Brain microvascular endothelial cell (primary cell): ENCODE measurements at regions not wholly inside any gene's neighbourhood (a gene's known extent, or its start where the extent isn't known, plus 50 kb on each side); places are given as distances from the start of the nearest gene placed in this dataset.

Source experiments
- DNase-seq: peaks from one replicate; pipeline ENCODE4 v3.0.0-alpha.2; 2020
- H3K27ac ChIP-seq: fragments of 250-450 bp; sonication (Bioruptor Pico); 2 replicates; pipeline ENCODE4 v1.5.1; 2020; ENCODE audit warnings: mild to moderate bottlenecking, moderate library complexity
- H3K27me3 ChIP-seq: fragments of 250-450 bp; sonication (Bioruptor Pico); replicated peaks from 2 replicates; pipeline ENCODE4 v1.5.1; 2020; ENCODE audit warnings: mild to moderate bottlenecking
- H3K36me3 ChIP-seq: fragments of 250-450 bp; sonication (Bioruptor Pico); replicated peaks from 2 replicates; pipeline ENCODE4 v1.5.1; 2020; ENCODE audit warnings: mild to moderate bottlenecking
- H3K4me3 ChIP-seq: 2 replicates; pipeline ENCODE4 v1.5.1; 2011; ENCODE audit warnings: low read depth, mild to moderate bottlenecking, control low read depth, low read length, moderate library complexity
- CTCF ChIP-seq: IDR thresholded peaks from 2 replicates; pipeline ENCODE4 v1.5.1; 2011; ENCODE audit warnings: low read depth, mild to moderate bottlenecking, moderate library complexity, low read length, control low read depth, inconsistent platforms; ENCODE audit errors: missing control alignments
- in situ Hi-C: cut with HindIII; loops from 2 replicates; pipeline ENCODE4 v1.10.0; 2017; ENCODE audit warnings: low sequenced_read_pairs, low pct_ligation_motif_present

GRCh38 chr6:77072694-77073409, 390.4 kb downstream of the HTR1B start:
- in situ Hi-C loops = no loop called here
- no peaks in the 10 kb centered on the region for H3K27me3 ChIP-seq
- H3K27ac ChIP-seq = no peak overlapping the region
- H3K4me3 ChIP-seq = no peak overlapping the region
- H3K36me3 ChIP-seq = no peaks in the 10 kb centered on the region
- no peak for TF ChIP-seq CTCF
- no peak for DNase-seq

- in situ Hi-C loops = no loop called here
- no peak overlapping the region for H3K4me3 ChIP-seq
- H3K27me3 ChIP-seq = no peaks in the 10 kb centered on the region
- no peak for TF ChIP-seq CTCF
- DNase-seq = no peak
- H3K27ac ChIP-seq = no peak overlapping the region
- H3K36me3 ChIP-seq = no peaks in the 10 kb centered on the region
Observed at GRCh38 chr6:77063494-77063893, 399.8 kb downstream of the HTR1B start.

- no peaks in the 10 kb centered on the region for H3K36me3 ChIP-seq
- H3K4me3 ChIP-seq = no peak overlapping the region
- H3K27ac ChIP-seq = no peak overlapping the region
- TF ChIP-seq CTCF = no peak
- in situ Hi-C loops = no loop called here
- H3K27me3 ChIP-seq = no peaks in the 10 kb centered on the region
- DNase-seq = no peak
Observed at GRCh38 chr6:77055711-77056110, 407.6 kb downstream of the HTR1B start.

- Histone ChIP-seq H3K4me3 (no peak overlapping the region), H3K36me3 (no peaks in the 10 kb centered on the region), H3K27me3 (no peaks in the 10 kb centered on the region), H3K27ac (no peak overlapping the region)
- TF ChIP-seq CTCF = no peak
- DNase-seq = no peak
- in situ Hi-C loops = no loop called here
Observed at GRCh38 chr6:77040568-77041195, 422.6 kb downstream of the HTR1B start.

GRCh38 chr6:77038807-77039206, 424.5 kb downstream of the HTR1B start:
- no peak overlapping the region for H3K27ac ChIP-seq
- no peak for TF ChIP-seq CTCF
- in situ Hi-C loops = no loop called here
- H3K4me3 ChIP-seq = no peak overlapping the region
- DNase-seq = peak; percentile 46
- H3K36me3 ChIP-seq = no peaks in the 10 kb centered on the region
- H3K27me3 ChIP-seq = no peaks in the 10 kb centered on the region
